CD4-positive, alpha-beta T cell (primary cell): ENCODE measurements at regions not wholly inside any gene's neighbourhood (a gene's known extent, or its start where the extent isn't known, plus 50 kb on each side); places are given as distances from the start of the nearest gene placed in this dataset.

Experiments
- ATAC-seq: fragments of 200-7000 bp; cut with Tn5 transposase; one replicate; pipeline ENCODE4 v1.10.0; 2022; ENCODE audit warnings: mild to moderate bottlenecking; ENCODE audit not compliant: poor library complexity
- CTCF ChIA-PET: fragments of 350-600 bp; sonication (Branson Sonifier 250); formaldehyde crosslinking; loops from one replicate; lab custom pipeline; 2021; ENCODE audit warnings: antibody characterized with exemption, inconsistent platforms; lab: Charles Lee
- POLR2A ChIA-PET: fragments of 350-600 bp; sonication (Branson Sonifier 250); formaldehyde crosslinking; loops from one replicate; lab custom pipeline; 2021; ENCODE audit warnings: antibody characterized with exemption, inconsistent platforms; lab: Charles Lee
- DNase-seq, 14 experiments: peaks; one replicate each; pipeline ENCODE4 v3.0.0-alpha.2; 2013 to 2020; ENCODE audit warnings: mixed read lengths in 2 of 14
- H3K27ac ChIP-seq, 2 donors: one replicate each; pipeline versions ENCODE4 v1.5.1 to v1.7.0; 2013; ENCODE audit warnings: low read length in 2 of 2, low read depth in 1 of 2, mild to moderate bottlenecking in 1 of 2
- H3K27me3 ChIP-seq, 2 experiments: 1 replicate in 1 of 2; 2 replicates in 1 of 2; pipeline versions ENCODE4 v1.6.1 to v1.7.0; 2013; ENCODE audit warnings: low read length in 2 of 2, control low read depth in 1 of 2, mild to moderate bottlenecking in 1 of 2, moderate library complexity in 1 of 2; ENCODE audit not compliant: insufficient read depth in 2 of 2, control insufficient read depth in 1 of 2
- H3K36me3 ChIP-seq: one replicate; pipeline ENCODE4 v1.6.1; 2013; ENCODE audit warnings: low read length, control low read depth; ENCODE audit not compliant: insufficient read depth
- H3K4me1 ChIP-seq: one replicate; pipeline ENCODE4 v1.6.1; 2013; ENCODE audit warnings: low read length, control low read depth; ENCODE audit not compliant: insufficient read depth
- H3K4me3 ChIP-seq: one replicate; pipeline ENCODE4 v1.5.1; 2013; ENCODE audit warnings: mild to moderate bottlenecking, low read length, moderate library complexity
- H3K9me3 ChIP-seq, 2 experiments: 1 replicate in 1 of 2; 2 replicates in 1 of 2; pipeline versions ENCODE4 v1.6.1 to v1.7.0; 2013; ENCODE audit warnings: low read length in 2 of 2, mild to moderate bottlenecking in 2 of 2, control low read depth in 1 of 2, moderate library complexity in 1 of 2; ENCODE audit not compliant: control insufficient read depth in 1 of 2, insufficient read depth in 1 of 2
- H3K27ac Mint-ChIP-seq: one replicate; pipeline ENCODE4 v1.8.0; 2020; ENCODE audit warnings: mixed read lengths
- H3K27me3 Mint-ChIP-seq: one replicate; pipeline ENCODE4 v1.8.0; 2021; ENCODE audit warnings: mixed read lengths
- H3K36me3 Mint-ChIP-seq: one replicate; pipeline ENCODE4 v1.8.0; 2021; ENCODE audit warnings: low read depth, mixed read lengths
- H3K4me1 Mint-ChIP-seq: one replicate; pipeline ENCODE4 v1.8.0; 2021; ENCODE audit warnings: low read depth, mixed read lengths
- H3K4me3 Mint-ChIP-seq: one replicate; pipeline ENCODE4 v1.8.0; 2020; ENCODE audit warnings: mild to moderate bottlenecking, mixed read lengths
- H3K9me3 Mint-ChIP-seq: one replicate; pipeline ENCODE4 v1.8.0; 2020; ENCODE audit warnings: mixed read lengths
- intact Hi-C, 2 experiments: fragments of 100-400 bp; cut with DNase I in 1 of 2; cut with micrococcal nuclease in 1 of 2; formaldehyde crosslinking; loops; one replicate each; pipeline versions ENCODE4 v1.15.1 to v1.9.0; 2023 to 2025; cut with DNase I, micrococcal nuclease
- TF ChIP-seq, protein P1 (sequence below): fragments of 200-600 bp; IDR thresholded peaks from one replicate; pipeline ENCODE4 v1.8.0; 2022; ENCODE audit warnings: antibody characterized with exemption, mild to moderate bottlenecking

GRCh38 chr18:28406533-28406932 lies 229.6 kb upstream of the CDH2 start:
- Mint-ChIP-seq H3K27ac (no peak overlapping the region), H3K36me3 (no peaks in the 10 kb centered on the region), H3K27me3 (no peaks in the 10 kb centered on the region), H3K4me3 (no peak overlapping the region), H3K9me3 (peaks cover 13% of the 10 kb centered on the region), H3K4me1 (no peaks in the 10 kb centered on the region)
- TF ChIP-seq, protein P1, sequence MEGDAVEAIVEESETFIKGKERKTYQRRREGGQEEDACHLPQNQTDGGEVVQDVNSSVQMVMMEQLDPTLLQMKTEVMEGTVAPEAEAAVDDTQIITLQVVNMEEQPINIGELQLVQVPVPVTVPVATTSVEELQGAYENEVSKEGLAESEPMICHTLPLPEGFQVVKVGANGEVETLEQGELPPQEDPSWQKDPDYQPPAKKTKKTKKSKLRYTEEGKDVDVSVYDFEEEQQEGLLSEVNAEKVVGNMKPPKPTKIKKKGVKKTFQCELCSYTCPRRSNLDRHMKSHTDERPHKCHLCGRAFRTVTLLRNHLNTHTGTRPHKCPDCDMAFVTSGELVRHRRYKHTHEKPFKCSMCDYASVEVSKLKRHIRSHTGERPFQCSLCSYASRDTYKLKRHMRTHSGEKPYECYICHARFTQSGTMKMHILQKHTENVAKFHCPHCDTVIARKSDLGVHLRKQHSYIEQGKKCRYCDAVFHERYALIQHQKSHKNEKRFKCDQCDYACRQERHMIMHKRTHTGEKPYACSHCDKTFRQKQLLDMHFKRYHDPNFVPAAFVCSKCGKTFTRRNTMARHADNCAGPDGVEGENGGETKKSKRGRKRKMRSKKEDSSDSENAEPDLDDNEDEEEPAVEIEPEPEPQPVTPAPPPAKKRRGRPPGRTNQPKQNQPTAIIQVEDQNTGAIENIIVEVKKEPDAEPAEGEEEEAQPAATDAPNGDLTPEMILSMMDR = no peak
- Histone ChIP-seq H3K27me3 (no peaks in the 10 kb centered on the region), H3K9me3 (peaks cover 0 to 5% of the 10 kb centered on the region in 2 experiments), H3K4me3 (no peak overlapping the region), H3K27ac (no peak overlapping the region), H3K36me3 (no peaks in the 10 kb centered on the region), H3K4me1 (no peaks in the 10 kb centered on the region)
- ATAC-seq (no peak), DNase-seq (no peak)
- ChIA-PET POLR2A (no interaction called here), CTCF (no interaction called here)
- intact Hi-C loops = no loop called here

DNA sequence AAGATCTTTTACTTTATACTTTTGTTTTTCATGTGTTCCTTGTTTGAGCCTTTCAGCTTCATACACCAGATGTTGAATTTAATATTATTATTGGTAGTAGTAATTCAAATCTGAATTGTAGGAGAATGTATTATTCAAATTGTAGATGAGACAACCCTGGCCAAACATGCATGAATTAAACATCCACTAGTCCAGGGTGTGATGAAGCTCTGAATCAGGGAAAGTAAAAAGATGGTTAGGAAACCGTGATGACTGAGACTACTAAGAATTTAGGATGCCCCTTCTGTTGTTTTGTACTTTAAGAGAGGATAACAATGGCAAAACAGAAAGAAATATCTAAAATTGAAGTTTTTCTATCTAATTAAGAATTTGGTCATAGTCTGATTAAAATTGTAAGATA lies 227.8 kb upstream of the CDH2 start:
- H3K4me3 Mint-ChIP-seq = no peak overlapping the region

DNA sequence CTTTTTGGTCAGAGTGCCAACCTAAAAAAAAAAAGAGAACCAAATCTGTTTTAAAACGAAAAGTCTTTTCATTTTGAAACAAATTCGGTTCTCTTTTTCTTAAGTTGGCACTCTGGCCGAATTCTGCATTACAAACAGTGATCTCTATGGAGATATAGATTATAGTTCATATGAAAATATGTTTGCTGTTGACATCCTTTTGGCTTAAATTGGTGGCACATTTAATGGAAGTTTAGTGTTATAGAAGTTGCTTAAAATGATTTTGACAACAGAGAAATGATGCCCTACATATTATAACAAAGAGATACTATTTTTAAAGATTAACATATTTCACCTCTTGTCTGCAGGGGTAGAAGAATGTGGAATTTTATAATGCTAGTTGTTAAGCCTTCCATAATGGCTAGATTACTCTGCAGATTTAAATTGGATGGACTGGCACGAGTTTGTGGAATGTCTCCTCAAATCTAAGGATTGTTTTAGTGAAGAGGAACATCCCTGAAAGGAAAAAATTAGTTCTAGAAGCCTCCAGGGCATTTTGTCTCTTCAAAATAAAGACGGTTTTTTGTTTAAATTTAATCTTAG lies 222.9 kb upstream of the CDH2 start:
- Mint-ChIP-seq H3K27ac (no peak overlapping the region), H3K36me3 (no peaks in the 10 kb centered on the region), H3K4me3 (no peak overlapping the region), H3K27me3 (no peaks in the 10 kb centered on the region), H3K9me3 (peaks cover 14% of the 10 kb centered on the region), H3K4me1 (no peaks in the 10 kb centered on the region)
- ChIA-PET POLR2A (no interaction called here), CTCF (no interaction called here)
- no peak overlapping the region for H3K27ac ChIP-seq
- TF ChIP-seq, protein P1 = no peak
- no peaks in the 10 kb centered on the region for H3K36me3 ChIP-seq
- no peaks in the 10 kb centered on the region for H3K27me3 ChIP-seq
- no peak for ATAC-seq
- DNase-seq = no peak
- intact Hi-C loops = no loop called here
- H3K4me3 ChIP-seq = no peak overlapping the region
- peaks cover 0 to 2% of the 10 kb centered on the region in 2 experiments for H3K9me3 ChIP-seq
- H3K4me1 ChIP-seq = no peaks in the 10 kb centered on the region

More for the DNA sequence above, 227.8 kb upstream of the CDH2 start:
- ATAC-seq (no peak), DNase-seq (no peak)
- intact Hi-C loops = no loop called here
- H3K27ac Mint-ChIP-seq = no peak overlapping the region
- no peaks in the 10 kb centered on the region for H3K36me3 ChIP-seq
- TF ChIP-seq, protein P1 = no peak
- H3K27me3 ChIP-seq = no peaks in the 10 kb centered on the region
- ChIA-PET POLR2A (no interaction called here), CTCF (no interaction called here)
- no peaks in the 10 kb centered on the region for H3K36me3 Mint-ChIP-seq
- H3K9me3 Mint-ChIP-seq = peaks cover 10% of the 10 kb centered on the region
- no peak overlapping the region for H3K27ac ChIP-seq
- H3K4me1 ChIP-seq = no peaks in the 10 kb centered on the region
- H3K4me1 Mint-ChIP-seq = no peaks in the 10 kb centered on the region
- H3K27me3 Mint-ChIP-seq = no peaks in the 10 kb centered on the region
- H3K4me3 ChIP-seq = no peak overlapping the region
- H3K9me3 ChIP-seq = peaks cover 0 to 5% of the 10 kb centered on the region in 2 experiments
